ENCODE measurements at regions not wholly inside any gene's neighbourhood (a gene's known extent, or its start where the extent isn't known, plus 50 kb on each side); places are given as distances from the start of the nearest gene placed in this dataset.

GRCh38 chr1:172851077-172851476 is 192.2 kb downstream of the FASLG start:
- TF ChIP-seq EP300 (conservative IDR thresholded peaks at IDR 0.05; ENCODE audit: poor library complexity, severe bottlenecking) (no peak), CTCF (IDR thresholded peaks at IDR 0.05; ENCODE audit: poor library complexity, severe bottlenecking) (no peak), RAD21 (conservative IDR thresholded peaks at IDR 0.05) (no peak), TAF1 (IDR thresholded peaks at IDR 0.05; ENCODE audit: low read depth) (no peak)

Data from neural cell (in vitro differentiated cells).